ENCODE measurements at regions not wholly inside any gene's neighbourhood (a gene's known extent, or its start where the extent isn't known, plus 50 kb on each side); places are given as distances from the start of the nearest gene placed in this dataset.

- TF ChIP-seq TAF1 (IDR thresholded peaks at IDR 0.05; ENCODE audit: borderline replicate concordance, low read depth, low read length): no peak
- TF ChIP-seq POLR2A (IDR thresholded peaks at IDR 0.05; ENCODE audit: low read depth, low read length): no peak
- no peak for TF ChIP-seq POLR2AphosphoS5 (IDR thresholded peaks at IDR 0.05; ENCODE audit: low read depth, low read length)
These were observed 447.8 kb downstream of the MED10 start for GRCh38 chr5:5930561-5930960.

Data from GM12892 (cell line).